Caco-2 (cell line): ENCODE measurements at regions not wholly inside any gene's neighbourhood (a gene's known extent, or its start where the extent isn't known, plus 50 kb on each side); places are given as distances from the start of the nearest gene placed in this dataset.
"Not testable (repeated sequence)": the region's sequence is repeated elsewhere in the genome, so short reads cannot be mapped to it uniquely, and the experiment has no call there.

ENCODE experiments used
- BruUV-seq: library from RNA; stranded (reverse); fragments of 400-500 nt; replicated peaks from 2 replicates; lab custom pipeline; 2021; lab: Mats Ljungman, UMichigan
- CTCF ChIA-PET: fragments of 300-600 bp; sonication (Branson Sonifier 250); formaldehyde crosslinking; loops from one replicate; lab custom pipeline; 2022; ENCODE audit warnings: antibody characterized with exemption; lab: Charles Lee
- POLR2A ChIA-PET: fragments of 300-600 bp; sonication (Branson Sonifier 250); formaldehyde crosslinking; loops from one replicate; lab custom pipeline; 2022; ENCODE audit warnings: antibody characterized with exemption; lab: Charles Lee
- DNase-seq, 2 experiments: peaks; one replicate each; pipeline versions ENCODE4 v3.0.0 to v3.0.0-alpha.2; 2020 to 2022
- H3K27me3 ChIP-seq: replicated peaks from 2 replicates; pipeline ENCODE4 v1.6.0; 2011; ENCODE audit warnings: low read length; ENCODE audit not compliant: control insufficient read depth, insufficient read depth
- H3K36me3 ChIP-seq: 2 replicates; pipeline ENCODE4 v1.5.1; 2011; ENCODE audit warnings: low read length; ENCODE audit not compliant: control insufficient read depth, insufficient read depth
- H3K4me1 ChIP-seq: fragments of 250-450 bp; sonication (Bioruptor Pico); 2 replicates; pipeline ENCODE4 v1.5.1; 2020; ENCODE audit warnings: mild to moderate bottlenecking
- H3K4me3 ChIP-seq: 2 replicates; pipeline ENCODE4 v1.5.1; 2011; ENCODE audit warnings: low read depth, mild to moderate bottlenecking, control low read depth, low read length
- H3K9me3 ChIP-seq: fragments of 250-450 bp; sonication (Bioruptor Pico); 2 replicates; pipeline ENCODE4 v1.5.1; 2020; ENCODE audit warnings: mild to moderate bottlenecking, moderate library complexity
- H3K27ac Mint-ChIP-seq: one replicate; pipeline ENCODE4 v1.8.0; 2022; ENCODE audit warnings: mixed read lengths; ENCODE audit not compliant: unreplicated experiment
- H3K27me3 Mint-ChIP-seq: one replicate; pipeline ENCODE4 v1.8.0; 2022; ENCODE audit warnings: mixed read lengths; ENCODE audit not compliant: insufficient read depth, unreplicated experiment
- H3K36me3 Mint-ChIP-seq: one replicate; pipeline ENCODE4 v1.8.0; 2022; ENCODE audit warnings: mild to moderate bottlenecking, mixed read lengths; ENCODE audit not compliant: insufficient read depth, unreplicated experiment
- H3K4me1 Mint-ChIP-seq: one replicate; pipeline ENCODE4 v1.8.0; 2022; ENCODE audit warnings: low read depth, mixed read lengths; ENCODE audit not compliant: unreplicated experiment
- H3K4me3 Mint-ChIP-seq: one replicate; pipeline ENCODE4 v1.8.0; 2022; ENCODE audit warnings: mild to moderate bottlenecking, moderate library complexity, mixed read lengths; ENCODE audit not compliant: unreplicated experiment
- H3K9me3 Mint-ChIP-seq: one replicate; pipeline ENCODE4 v1.8.0; 2022; ENCODE audit warnings: mixed read lengths; ENCODE audit not compliant: unreplicated experiment
- intact Hi-C: fragments of 100-400 bp; cut with micrococcal nuclease; formaldehyde crosslinking; loops from one replicate; pipeline ENCODE4 v1.10.0; 2022; ENCODE audit not compliant: unreplicated experiment
- TF ChIP-seq, protein P1 (sequence below), 2 experiments: fragments of 200-600 bp in 1 of 2; IDR thresholded peaks; 1 replicate in 1 of 2; 2 replicates in 1 of 2; pipeline versions ENCODE4 v1.5.1 to v1.8.0; 2011 to 2022; ENCODE audit warnings: antibody characterized with exemption in 1 of 2, control low read depth in 1 of 2, inconsistent platforms in 1 of 2, low read depth in 1 of 2, low read length in 1 of 2, mild to moderate bottlenecking in 1 of 2, moderate library complexity in 1 of 2; ENCODE audit not compliant: insufficient read depth in 1 of 2, severe bottlenecking in 1 of 2, unreplicated experiment in 1 of 2

DNA sequence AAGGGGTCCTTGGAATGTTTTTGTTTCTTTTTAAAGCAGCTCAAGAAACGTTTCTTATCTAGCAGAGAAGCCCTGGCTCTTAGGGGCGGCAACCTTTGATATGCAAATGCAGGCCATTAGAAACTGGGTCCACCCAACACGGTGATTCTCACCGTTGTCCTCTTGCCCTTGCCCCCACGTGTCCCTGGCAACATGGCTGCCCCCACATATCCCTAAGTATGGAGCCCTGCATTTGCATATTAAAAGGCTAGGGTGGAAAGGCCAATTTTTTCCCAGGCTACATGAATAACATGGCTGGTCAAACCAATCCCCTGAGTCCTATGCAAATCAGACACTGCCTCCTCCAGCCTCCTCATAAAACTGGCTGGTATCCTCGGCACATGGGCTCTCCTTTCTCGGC is 230.1 kb upstream of the SPOPL start:
- peaks cover 35% of the 10 kb centered on the region for H3K4me1 ChIP-seq
- H3K27me3 ChIP-seq, result no peaks in the 10 kb centered on the region
- POLR2A ChIA-PET, result no interaction called here
- Mint-ChIP-seq H3K4me3 (no peak overlapping the region), H3K4me1 (peaks cover 29% of the 10 kb centered on the region), H3K9me3 (peaks cover 6% of the 10 kb centered on the region), H3K27me3 (no peaks in the 10 kb centered on the region), H3K27ac (no peak overlapping the region), H3K36me3 (no peaks in the 10 kb centered on the region)
- H3K9me3 ChIP-seq, result no peaks in the 10 kb centered on the region
- CTCF ChIA-PET, result no interaction called here
- no TSS peak for BruUV-seq
- DNase-seq, result no peak
- TF ChIP-seq, protein P1, sequence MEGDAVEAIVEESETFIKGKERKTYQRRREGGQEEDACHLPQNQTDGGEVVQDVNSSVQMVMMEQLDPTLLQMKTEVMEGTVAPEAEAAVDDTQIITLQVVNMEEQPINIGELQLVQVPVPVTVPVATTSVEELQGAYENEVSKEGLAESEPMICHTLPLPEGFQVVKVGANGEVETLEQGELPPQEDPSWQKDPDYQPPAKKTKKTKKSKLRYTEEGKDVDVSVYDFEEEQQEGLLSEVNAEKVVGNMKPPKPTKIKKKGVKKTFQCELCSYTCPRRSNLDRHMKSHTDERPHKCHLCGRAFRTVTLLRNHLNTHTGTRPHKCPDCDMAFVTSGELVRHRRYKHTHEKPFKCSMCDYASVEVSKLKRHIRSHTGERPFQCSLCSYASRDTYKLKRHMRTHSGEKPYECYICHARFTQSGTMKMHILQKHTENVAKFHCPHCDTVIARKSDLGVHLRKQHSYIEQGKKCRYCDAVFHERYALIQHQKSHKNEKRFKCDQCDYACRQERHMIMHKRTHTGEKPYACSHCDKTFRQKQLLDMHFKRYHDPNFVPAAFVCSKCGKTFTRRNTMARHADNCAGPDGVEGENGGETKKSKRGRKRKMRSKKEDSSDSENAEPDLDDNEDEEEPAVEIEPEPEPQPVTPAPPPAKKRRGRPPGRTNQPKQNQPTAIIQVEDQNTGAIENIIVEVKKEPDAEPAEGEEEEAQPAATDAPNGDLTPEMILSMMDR (IDR thresholded peaks at IDR 0.05; ENCODE audit: insufficient read depth in 1 of 2, low read depth in 1 of 2, low read length in 1 of 2, severe bottlenecking in 1 of 2, unreplicated experiment in 1 of 2), result no peak
- H3K4me3 ChIP-seq, result no peak overlapping the region
- H3K36me3 ChIP-seq, result no peaks in the 10 kb centered on the region
- intact Hi-C loops, result loop anchor here (10.0 kb wide), 2 partner anchors 327 to 453 kb away; no protein-coding TSS in a partner anchor

- no peaks in the 10 kb centered on the region for H3K27me3 ChIP-seq
- ChIA-PET POLR2A (no interaction called here), CTCF (no interaction called here)
- H3K36me3 ChIP-seq, result no peaks in the 10 kb centered on the region
- H3K36me3 Mint-ChIP-seq, result no peaks in the 10 kb centered on the region
- H3K4me1 Mint-ChIP-seq, result peaks cover 29% of the 10 kb centered on the region
- H3K4me3 ChIP-seq, result no peak overlapping the region
- H3K4me3 Mint-ChIP-seq, result no peak overlapping the region
- H3K27me3 Mint-ChIP-seq, result no peaks in the 10 kb centered on the region
- H3K9me3 ChIP-seq, result no peaks in the 10 kb centered on the region
- TF ChIP-seq, protein P1 (IDR thresholded peaks at IDR 0.05; ENCODE audit: insufficient read depth in 1 of 2, low read depth in 1 of 2, low read length in 1 of 2, severe bottlenecking in 1 of 2, unreplicated experiment in 1 of 2), result no peak
- peaks cover 6% of the 10 kb centered on the region for H3K9me3 Mint-ChIP-seq
- intact Hi-C loops, result loop anchor here (10.0 kb wide), 2 partner anchors 328 to 452 kb away; no protein-coding TSS in a partner anchor
- H3K4me1 ChIP-seq, result peaks cover 47% of the 10 kb centered on the region
- no TSS peak for BruUV-seq
- H3K27ac Mint-ChIP-seq, result peak overlapping the region; percentile 86
- DNase-seq, result no peak
These were observed 228.9 kb upstream of the SPOPL start for GRCh38 chr2:138272524-138273195.

DNA sequence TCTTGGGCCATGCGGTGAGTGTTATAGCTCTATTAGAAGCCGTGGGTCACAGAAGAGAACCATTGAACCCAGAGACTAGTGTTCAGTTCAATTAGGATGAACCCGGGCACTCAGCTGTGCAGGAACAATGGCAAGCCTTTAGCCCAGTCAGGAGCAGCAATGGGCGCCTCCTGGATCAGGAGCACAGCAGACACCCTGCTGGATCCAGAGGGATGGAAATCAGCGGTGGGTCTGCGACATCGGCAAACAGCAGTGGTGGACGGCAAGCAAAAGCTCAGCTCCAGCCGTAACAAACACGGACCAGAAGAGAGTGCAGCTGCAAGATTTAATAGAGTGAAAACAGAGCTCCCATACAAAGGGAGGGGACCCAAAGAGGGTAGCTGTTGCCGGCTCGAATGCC is 228.3 kb upstream of the SPOPL start:
- POLR2A ChIA-PET, H3K36me3 ChIP-seq, DNase-seq, H3K9me3 Mint-ChIP-seq, H3K9me3 ChIP-seq, H3K27me3 Mint-ChIP-seq, H3K4me3 ChIP-seq, H3K4me3 Mint-ChIP-seq, CTCF ChIA-PET, H3K36me3 Mint-ChIP-seq, H3K27me3 ChIP-seq, BruUV-seq: not testable (repeated sequence)
- Mint-ChIP-seq H3K4me1 (peaks cover 29% of the 10 kb centered on the region), H3K27ac (peak overlapping the region; percentile 86)
- intact Hi-C loops, result loop anchor here (10.0 kb wide), 2 partner anchors 328 to 452 kb away; no protein-coding TSS in a partner anchor
- peaks cover 49% of the 10 kb centered on the region for H3K4me1 ChIP-seq
